Activated CD4-positive, alpha-beta memory T cell treated with anti-CD3 and anti-CD28 coated beads for 36 hours (primary cell): ENCODE measurements at regions not wholly inside any gene's neighbourhood (a gene's known extent, or its start where the extent isn't known, plus 50 kb on each side); places are given as distances from the start of the nearest gene placed in this dataset.

Source experiments
- CTCF ChIA-PET: fragments of 350-600 bp; sonication (Branson Sonifier 250); formaldehyde crosslinking; loops from one replicate; lab custom pipeline; 2021; ENCODE audit warnings: antibody characterized with exemption, inconsistent platforms; lab: Charles Lee
- POLR2A ChIA-PET: fragments of 350-600 bp; sonication (Branson Sonifier 250); formaldehyde crosslinking; loops from one replicate; lab custom pipeline; 2021; ENCODE audit warnings: antibody characterized with exemption; lab: Charles Lee
- DNase-seq: peaks from one replicate; pipeline ENCODE4 v3.0.0-alpha.2; 2020
- H3K27ac Mint-ChIP-seq: one replicate; pipeline ENCODE4 v1.8.0; 2021; ENCODE audit warnings: mixed read lengths
- H3K27me3 Mint-ChIP-seq: one replicate; pipeline ENCODE4 v1.8.0; 2021; ENCODE audit warnings: mixed read lengths
- H3K36me3 Mint-ChIP-seq: one replicate; pipeline ENCODE4 v1.8.0; 2021; ENCODE audit warnings: mixed read lengths
- H3K4me1 Mint-ChIP-seq: one replicate; pipeline ENCODE4 v1.8.0; 2021; ENCODE audit warnings: low read depth, mixed read lengths
- H3K4me3 Mint-ChIP-seq: one replicate; pipeline ENCODE4 v1.8.0; 2021; ENCODE audit warnings: mild to moderate bottlenecking, mixed read lengths
- H3K9me3 Mint-ChIP-seq: one replicate; pipeline ENCODE4 v1.8.0; 2021; ENCODE audit warnings: mixed read lengths
- intact Hi-C: fragments of 100-400 bp; cut with micrococcal nuclease; formaldehyde crosslinking; loops from one replicate; pipeline ENCODE4 v1.15.1; 2023

DNA sequence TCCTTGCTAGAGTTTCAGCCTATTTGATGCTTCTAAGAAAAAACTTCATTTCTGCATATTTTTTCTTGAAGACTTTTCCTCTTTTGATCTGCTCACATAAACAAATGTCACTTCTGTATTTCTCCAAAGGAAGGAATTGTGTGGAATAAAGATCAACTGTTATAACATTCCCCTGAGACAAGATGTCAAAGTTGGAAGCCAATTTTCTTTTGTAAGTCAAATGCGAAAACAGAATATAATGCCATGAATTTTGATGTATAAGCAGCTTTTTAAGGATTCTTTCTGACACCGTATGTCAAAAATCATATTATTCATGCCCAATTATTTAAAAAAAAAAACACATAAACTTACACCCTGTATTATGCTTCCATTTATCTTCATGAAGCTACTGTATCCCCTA, 70.3 kb upstream of the NHSL1 start:
- H3K4me1 Mint-ChIP-seq, result peaks cover 4% of the 10 kb centered on the region
- peaks cover 8% of the 10 kb centered on the region for H3K27me3 Mint-ChIP-seq
- intact Hi-C loops, result no loop called here
- CTCF ChIA-PET, result interaction anchor here (0.9 kb wide), 1 partner anchor 19 kb away, joined by 4 read pairs; no protein-coding TSS in a partner anchor
- H3K9me3 Mint-ChIP-seq, result no peaks in the 10 kb centered on the region
- no peak overlapping the region for H3K4me3 Mint-ChIP-seq
- no peaks in the 10 kb centered on the region for H3K36me3 Mint-ChIP-seq
- H3K27ac Mint-ChIP-seq, result no peak overlapping the region
- no peak for DNase-seq
- POLR2A ChIA-PET, result no interaction called here

GRCh38 chr6:138569970-138570724, 70.9 kb upstream of the NHSL1 start:
- ChIA-PET POLR2A (no interaction called here), CTCF (interaction anchor here (1.4 kb wide), 1 partner anchor 195 kb away, joined by 5 read pairs; no protein-coding TSS in a partner anchor)
- H3K9me3 Mint-ChIP-seq, result no peaks in the 10 kb centered on the region
- no peak for DNase-seq
- H3K4me1 Mint-ChIP-seq, result peaks cover 4% of the 10 kb centered on the region
- peaks cover 5% of the 10 kb centered on the region for H3K27me3 Mint-ChIP-seq
- H3K4me3 Mint-ChIP-seq, result no peak overlapping the region
- no peaks in the 10 kb centered on the region for H3K36me3 Mint-ChIP-seq
- intact Hi-C loops, result no loop called here
- H3K27ac Mint-ChIP-seq, result no peak overlapping the region

DNA sequence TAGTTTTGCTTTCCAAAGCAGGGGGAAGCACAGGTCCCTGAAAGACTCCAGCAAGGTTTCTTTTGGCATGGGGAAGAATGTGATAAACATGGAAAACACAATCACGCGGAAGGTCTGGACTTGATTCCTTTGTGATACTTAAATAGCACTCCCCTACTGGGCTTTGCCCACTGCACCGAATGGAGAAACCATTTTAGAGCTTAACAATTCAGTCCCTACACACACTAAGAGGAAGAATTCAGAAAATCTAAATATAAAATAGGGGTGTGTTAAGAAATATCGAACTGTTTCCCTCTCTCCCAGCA, 71.4 kb upstream of the NHSL1 start:
- POLR2A ChIA-PET, result no interaction called here
- CTCF ChIA-PET, result interaction anchor here (0.6 to 1.4 kb wide), 3 partner anchors 18 to 208 kb away, joined by 4 to 5 read pairs (median 4); no protein-coding TSS in a partner anchor
- intact Hi-C loops, result no loop called here
- Mint-ChIP-seq H3K27ac (no peak overlapping the region), H3K36me3 (no peaks in the 10 kb centered on the region), H3K4me3 (no peak overlapping the region), H3K27me3 (peaks cover 5% of the 10 kb centered on the region), H3K9me3 (no peaks in the 10 kb centered on the region), H3K4me1 (peaks cover 4% of the 10 kb centered on the region)
- DNase-seq, result no peak

- Mint-ChIP-seq H3K27me3 (peaks cover 5% of the 10 kb centered on the region), H3K4me1 (peaks cover 4% of the 10 kb centered on the region), H3K27ac (no peak overlapping the region), H3K4me3 (no peak overlapping the region), H3K9me3 (no peaks in the 10 kb centered on the region), H3K36me3 (no peaks in the 10 kb centered on the region)
- POLR2A ChIA-PET, result no interaction called here
- DNase-seq, result no peak
- CTCF ChIA-PET, result interaction anchor here (0.6 to 1.4 kb wide), 3 partner anchors 18 to 207 kb away, joined by 4 to 5 read pairs (median 4); no protein-coding TSS in a partner anchor
- intact Hi-C loops, result no loop called here
Measured at GRCh38 chr6:138571181-138571580, 71.9 kb upstream of the NHSL1 start.

GRCh38 chr6:138571585-138572166, 72.4 kb upstream of the NHSL1 start:
- no peak overlapping the region for H3K27ac Mint-ChIP-seq
- no peak overlapping the region for H3K4me3 Mint-ChIP-seq
- POLR2A ChIA-PET, result no interaction called here

DNA sequence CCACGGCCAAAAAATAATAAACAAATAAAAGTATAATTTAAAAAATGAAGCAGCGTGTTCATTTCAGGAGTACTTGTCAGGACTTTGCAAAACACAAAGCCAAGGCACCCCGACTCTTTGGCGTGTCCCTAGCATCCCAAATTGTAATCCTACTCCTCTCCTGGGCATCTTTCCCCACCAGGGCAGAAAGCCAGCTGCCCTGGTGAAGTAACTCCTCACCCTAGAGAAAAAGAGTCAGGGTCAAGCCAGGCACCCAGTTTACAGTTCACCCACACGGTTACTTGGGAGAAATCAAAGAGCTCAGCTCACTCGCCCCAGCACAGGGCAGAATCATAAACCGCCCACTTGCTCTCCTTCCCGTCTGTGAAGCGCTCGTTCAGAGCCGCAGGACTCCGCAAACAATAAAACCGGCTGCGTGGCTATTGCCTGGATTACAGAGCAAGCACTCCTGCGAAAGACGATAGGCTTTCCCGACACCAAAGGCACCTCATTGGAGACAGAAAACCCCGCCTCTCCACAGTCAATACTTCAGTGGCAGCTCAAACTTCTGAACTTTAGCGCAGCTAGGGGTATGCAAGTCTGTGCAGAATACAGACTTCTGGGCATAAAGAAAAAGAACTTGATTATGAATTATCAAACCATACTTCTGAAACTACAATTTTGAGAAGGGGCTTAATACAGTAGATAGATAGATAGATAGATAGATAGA, 73.0 kb upstream of the NHSL1 start:
- ChIA-PET CTCF (interaction anchor here (0.6 to 2.3 kb wide), 3 partner anchors 16 to 157 kb away, joined by 3 to 6 read pairs (median 4); no protein-coding TSS in a partner anchor), POLR2A (no interaction called here)
- peak; percentile 22 for DNase-seq
- H3K4me1 Mint-ChIP-seq, result peaks cover 4% of the 10 kb centered on the region
- peaks cover 5% of the 10 kb centered on the region for H3K27me3 Mint-ChIP-seq
- intact Hi-C loops, result no loop called here
- no peaks in the 10 kb centered on the region for H3K9me3 Mint-ChIP-seq
- H3K4me3 Mint-ChIP-seq, result no peak overlapping the region
- no peak overlapping the region for H3K27ac Mint-ChIP-seq
- no peaks in the 10 kb centered on the region for H3K36me3 Mint-ChIP-seq

More at GRCh38 chr6:138571585-138572166, 72.4 kb upstream of the NHSL1 start:
- CTCF ChIA-PET, result interaction anchor here (0.6 to 1.4 kb wide), 2 partner anchors 17 to 207 kb away, joined by 4 read pairs; no protein-coding TSS in a partner anchor
- peaks cover 4% of the 10 kb centered on the region for H3K4me1 Mint-ChIP-seq
- H3K9me3 Mint-ChIP-seq, result no peaks in the 10 kb centered on the region
- DNase-seq, result no peak
- intact Hi-C loops, result no loop called here
- H3K27me3 Mint-ChIP-seq, result peaks cover 5% of the 10 kb centered on the region
- H3K36me3 Mint-ChIP-seq, result no peaks in the 10 kb centered on the region

DNA sequence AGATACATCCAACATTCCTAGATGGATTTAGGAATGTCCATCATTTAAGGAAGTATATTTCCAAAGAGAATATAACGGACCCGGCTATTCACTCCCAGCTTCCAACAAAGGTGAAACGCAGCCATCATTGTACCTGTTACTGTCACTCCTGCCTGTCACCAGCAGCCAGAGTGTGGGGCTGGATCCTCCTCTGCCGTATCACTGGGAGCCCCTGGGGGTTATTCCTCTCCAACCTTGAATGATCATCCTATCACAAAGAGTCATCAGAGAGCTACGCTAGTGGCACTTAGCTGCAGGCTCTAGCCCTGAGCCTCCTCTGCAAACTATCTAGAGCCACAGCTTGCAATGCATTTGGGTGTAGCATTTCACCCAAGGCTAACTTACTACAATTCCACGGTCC, 73.6 kb upstream of the NHSL1 start:
- Mint-ChIP-seq H3K27ac (no peak overlapping the region), H3K4me3 (no peak overlapping the region), H3K27me3 (peaks cover 5% of the 10 kb centered on the region), H3K4me1 (peaks cover 4% of the 10 kb centered on the region), H3K36me3 (no peaks in the 10 kb centered on the region), H3K9me3 (no peaks in the 10 kb centered on the region)
- no peak for DNase-seq
- POLR2A ChIA-PET, result no interaction called here
- intact Hi-C loops, result no loop called here
- CTCF ChIA-PET, result interaction anchor here (0.6 to 2.3 kb wide), 2 partner anchors 18 to 157 kb away, joined by 3 to 6 read pairs; no protein-coding TSS in a partner anchor

DNA sequence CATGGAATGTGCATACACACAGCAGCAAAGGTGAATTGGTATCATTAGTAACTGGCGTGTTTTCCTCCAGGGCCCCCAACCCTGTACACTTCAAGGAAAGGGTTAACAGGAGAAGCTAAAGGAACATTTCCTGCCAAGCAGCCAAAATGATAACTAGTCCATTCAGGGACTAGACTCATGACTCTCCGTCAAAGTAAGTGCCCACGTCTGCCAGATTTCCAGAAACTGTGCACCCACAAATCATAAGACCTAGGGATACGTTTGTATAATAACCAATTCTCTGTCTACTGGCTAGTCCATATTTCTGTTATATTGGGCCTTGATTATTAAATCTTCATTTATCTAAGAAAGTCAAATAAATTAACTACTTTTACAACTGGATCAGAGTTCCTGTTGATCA, 76.0 kb upstream of the NHSL1 start:
- Mint-ChIP-seq H3K27me3 (peaks cover 5% of the 10 kb centered on the region), H3K27ac (no peak overlapping the region), H3K9me3 (no peaks in the 10 kb centered on the region), H3K36me3 (no peaks in the 10 kb centered on the region), H3K4me1 (peaks cover 4% of the 10 kb centered on the region), H3K4me3 (no peak overlapping the region)
- intact Hi-C loops, result loop anchor here (2.0 kb wide), 1 partner anchor 18 kb away; no protein-coding TSS in a partner anchor
- DNase-seq, result no peak
- ChIA-PET POLR2A (no interaction called here), CTCF (interaction anchor here (0.8 kb wide), 1 partner anchor 13 kb away, joined by 3 read pairs; no protein-coding TSS in a partner anchor)

- POLR2A ChIA-PET, result no interaction called here
- intact Hi-C loops, result no loop called here
- no peak overlapping the region for H3K4me3 Mint-ChIP-seq
Measured at GRCh38 chr6:138576313-138576712, 77.0 kb upstream of the NHSL1 start.

DNA sequence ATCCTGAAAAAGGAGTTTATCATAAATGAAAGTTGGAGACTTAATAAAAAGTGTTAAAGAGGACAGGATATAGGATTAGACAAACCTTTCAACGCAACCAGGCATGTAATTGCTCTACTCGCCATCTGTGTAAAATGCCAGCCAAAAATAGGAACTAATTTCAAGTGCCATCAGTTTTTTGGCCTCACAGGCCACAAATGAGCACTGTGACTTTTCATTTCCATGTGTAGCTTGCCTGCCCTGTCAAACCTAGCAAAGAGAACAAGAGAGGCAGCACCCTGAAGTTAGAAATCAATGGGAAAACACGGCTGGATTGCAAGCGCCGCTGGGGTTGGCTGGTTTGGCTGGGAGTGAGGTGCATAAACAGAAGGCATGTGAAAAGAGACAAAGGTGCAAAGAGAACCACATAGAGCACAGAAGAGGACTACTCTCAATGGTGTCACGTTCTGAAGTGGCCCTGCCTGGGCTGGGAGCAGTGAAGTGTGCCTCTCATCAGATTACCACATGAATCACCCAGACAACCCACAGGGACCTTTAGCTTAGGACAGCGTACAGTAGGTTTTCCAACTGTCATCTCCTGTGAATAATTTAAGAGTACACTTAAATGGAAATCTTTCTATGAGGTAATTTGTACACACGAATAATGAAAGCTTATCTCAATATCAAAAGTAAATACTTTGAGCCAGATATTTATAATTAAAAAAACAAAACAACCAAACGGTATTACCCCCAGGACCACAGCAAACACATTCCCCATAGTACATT, 78.0 kb upstream of the NHSL1 start:
- DNase-seq, result no peak
- ChIA-PET POLR2A (no interaction called here), CTCF (interaction anchor here (1.3 kb wide), 1 partner anchor 13 kb away, joined by 3 read pairs; no protein-coding TSS in a partner anchor)
- no peak overlapping the region for H3K4me3 Mint-ChIP-seq
- H3K27me3 Mint-ChIP-seq, result peaks cover 3% of the 10 kb centered on the region
- intact Hi-C loops, result no loop called here
- H3K27ac Mint-ChIP-seq, result no peak overlapping the region
- H3K9me3 Mint-ChIP-seq, result no peaks in the 10 kb centered on the region
- H3K36me3 Mint-ChIP-seq, result no peaks in the 10 kb centered on the region
- H3K4me1 Mint-ChIP-seq, result no peaks in the 10 kb centered on the region

More at GRCh38 chr6:138576313-138576712, 77.0 kb upstream of the NHSL1 start:
- peaks cover 5% of the 10 kb centered on the region for H3K27me3 Mint-ChIP-seq
- H3K27ac Mint-ChIP-seq, result no peak overlapping the region
- CTCF ChIA-PET, result interaction anchor here (0.8 to 1.3 kb wide), 2 partner anchors 12 to 14 kb away, joined by 3 read pairs; no protein-coding TSS in a partner anchor
- no peaks in the 10 kb centered on the region for H3K9me3 Mint-ChIP-seq
- no peak for DNase-seq
- no peaks in the 10 kb centered on the region for H3K36me3 Mint-ChIP-seq
- peaks cover 4% of the 10 kb centered on the region for H3K4me1 Mint-ChIP-seq

- ChIA-PET CTCF (interaction anchor here (1.4 kb wide), 1 partner anchor 11 kb away, joined by 4 read pairs; no protein-coding TSS in a partner anchor), POLR2A (interaction anchor here (0.6 kb wide), 1 partner anchor 19 kb away, joined by 3 read pairs; no protein-coding TSS in a partner anchor)
- Mint-ChIP-seq H3K27ac (no peak overlapping the region), H3K36me3 (no peaks in the 10 kb centered on the region), H3K27me3 (no peaks in the 10 kb centered on the region), H3K4me1 (no peaks in the 10 kb centered on the region), H3K4me3 (no peak overlapping the region), H3K9me3 (no peaks in the 10 kb centered on the region)
- intact Hi-C loops, result no loop called here
- no peak for DNase-seq
Measured at GRCh38 chr6:138580040-138580439, 80.7 kb upstream of the NHSL1 start.
